ENCODE measurements at regions not wholly inside any gene's neighbourhood (a gene's known extent, or its start where the extent isn't known, plus 50 kb on each side); places are given as distances from the start of the nearest gene placed in this dataset.

DNA sequence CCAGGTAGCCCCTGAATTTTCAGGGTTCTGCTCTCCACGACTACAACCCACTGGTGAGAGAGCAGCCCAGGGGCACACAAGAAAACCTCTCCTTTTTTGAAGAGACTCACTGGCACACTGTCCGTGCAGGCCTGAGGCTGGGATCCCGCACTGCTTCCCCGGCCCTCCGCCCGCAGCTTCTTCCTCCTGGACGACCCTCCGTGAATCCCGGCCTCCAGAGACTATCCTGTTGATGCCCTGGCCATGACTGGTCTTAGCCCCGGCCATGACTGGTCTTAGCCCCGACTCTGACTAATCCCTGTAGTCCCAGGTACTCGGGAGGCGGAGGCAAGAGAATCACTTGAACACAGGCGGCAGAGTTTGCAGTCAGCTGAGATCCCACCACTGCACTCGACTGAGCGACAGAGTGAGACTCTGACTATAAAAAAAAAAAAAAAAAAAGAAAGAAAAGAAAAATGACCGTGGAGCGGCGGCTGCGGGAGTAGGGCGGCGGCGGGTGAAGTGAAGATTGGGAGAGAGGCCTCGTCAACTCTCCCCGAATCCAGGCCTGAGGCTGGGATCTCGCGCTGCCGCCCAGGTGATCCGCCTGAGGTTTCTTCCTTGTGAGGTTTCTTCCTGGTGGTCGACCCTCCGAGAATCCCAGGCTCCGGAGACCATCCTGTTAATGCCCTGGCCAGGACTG is 196.4 kb downstream of the ZNF716 start:
- TF ChIP-seq, protein P1, sequence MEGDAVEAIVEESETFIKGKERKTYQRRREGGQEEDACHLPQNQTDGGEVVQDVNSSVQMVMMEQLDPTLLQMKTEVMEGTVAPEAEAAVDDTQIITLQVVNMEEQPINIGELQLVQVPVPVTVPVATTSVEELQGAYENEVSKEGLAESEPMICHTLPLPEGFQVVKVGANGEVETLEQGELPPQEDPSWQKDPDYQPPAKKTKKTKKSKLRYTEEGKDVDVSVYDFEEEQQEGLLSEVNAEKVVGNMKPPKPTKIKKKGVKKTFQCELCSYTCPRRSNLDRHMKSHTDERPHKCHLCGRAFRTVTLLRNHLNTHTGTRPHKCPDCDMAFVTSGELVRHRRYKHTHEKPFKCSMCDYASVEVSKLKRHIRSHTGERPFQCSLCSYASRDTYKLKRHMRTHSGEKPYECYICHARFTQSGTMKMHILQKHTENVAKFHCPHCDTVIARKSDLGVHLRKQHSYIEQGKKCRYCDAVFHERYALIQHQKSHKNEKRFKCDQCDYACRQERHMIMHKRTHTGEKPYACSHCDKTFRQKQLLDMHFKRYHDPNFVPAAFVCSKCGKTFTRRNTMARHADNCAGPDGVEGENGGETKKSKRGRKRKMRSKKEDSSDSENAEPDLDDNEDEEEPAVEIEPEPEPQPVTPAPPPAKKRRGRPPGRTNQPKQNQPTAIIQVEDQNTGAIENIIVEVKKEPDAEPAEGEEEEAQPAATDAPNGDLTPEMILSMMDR (IDR thresholded peaks at IDR 0.05) = no peak
- no peak for TF ChIP-seq POLR2AphosphoS5 (IDR thresholded peaks at IDR 0.05)
